ENCODE measurements at regions not wholly inside any gene's neighbourhood (a gene's known extent, or its start where the extent isn't known, plus 50 kb on each side); places are given as distances from the start of the nearest gene placed in this dataset.

DNA sequence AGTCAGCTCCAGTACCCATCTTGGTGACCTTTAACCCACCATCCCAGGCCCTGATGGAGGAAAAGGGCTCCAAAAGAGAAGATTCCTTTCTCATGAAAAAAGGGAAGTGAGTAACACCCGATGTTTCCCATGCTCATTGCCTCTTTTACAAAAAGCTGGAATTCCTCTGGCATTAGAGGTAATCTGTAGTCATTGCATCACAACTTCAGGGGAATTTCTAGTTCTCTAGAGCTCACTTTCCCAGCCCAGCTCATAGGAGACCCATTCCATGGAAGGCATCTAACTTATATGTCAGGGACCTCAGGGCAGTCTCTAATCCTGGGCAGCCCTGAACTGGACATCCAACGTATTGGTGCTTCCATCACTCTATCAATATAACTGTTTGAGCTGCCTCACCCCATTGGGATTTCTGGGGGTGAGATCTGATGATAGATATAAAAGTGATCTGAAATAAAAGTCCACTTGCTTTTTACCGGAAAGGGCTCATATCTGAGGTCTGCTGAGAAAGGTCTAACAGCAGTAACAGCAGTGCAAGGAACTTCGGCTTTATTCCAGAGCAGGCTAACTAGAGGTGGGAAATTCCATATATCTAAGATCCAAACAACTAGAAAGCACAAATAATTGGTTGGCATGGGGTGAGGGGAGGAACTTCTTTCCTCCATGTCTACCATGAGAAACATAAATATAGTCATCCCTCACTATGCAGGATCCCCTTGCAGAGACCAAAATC lies 106.1 kb downstream of the ETAA1 start:
- Mint-ChIP-seq H3K4me3 (ENCODE audit: unreplicated experiment) (no peak overlapping the region), H3K4me1 (ENCODE audit: unreplicated experiment) (no peaks in the 10 kb centered on the region), H3K36me3 (ENCODE audit: unreplicated experiment) (no peaks in the 10 kb centered on the region), H3K9me3 (ENCODE audit: unreplicated experiment) (no peaks in the 10 kb centered on the region), H3K27me3 (ENCODE audit: unreplicated experiment) (no peaks in the 10 kb centered on the region), H3K27ac (ENCODE audit: unreplicated experiment) (no peak overlapping the region)
- TF ChIP-seq, protein P1, sequence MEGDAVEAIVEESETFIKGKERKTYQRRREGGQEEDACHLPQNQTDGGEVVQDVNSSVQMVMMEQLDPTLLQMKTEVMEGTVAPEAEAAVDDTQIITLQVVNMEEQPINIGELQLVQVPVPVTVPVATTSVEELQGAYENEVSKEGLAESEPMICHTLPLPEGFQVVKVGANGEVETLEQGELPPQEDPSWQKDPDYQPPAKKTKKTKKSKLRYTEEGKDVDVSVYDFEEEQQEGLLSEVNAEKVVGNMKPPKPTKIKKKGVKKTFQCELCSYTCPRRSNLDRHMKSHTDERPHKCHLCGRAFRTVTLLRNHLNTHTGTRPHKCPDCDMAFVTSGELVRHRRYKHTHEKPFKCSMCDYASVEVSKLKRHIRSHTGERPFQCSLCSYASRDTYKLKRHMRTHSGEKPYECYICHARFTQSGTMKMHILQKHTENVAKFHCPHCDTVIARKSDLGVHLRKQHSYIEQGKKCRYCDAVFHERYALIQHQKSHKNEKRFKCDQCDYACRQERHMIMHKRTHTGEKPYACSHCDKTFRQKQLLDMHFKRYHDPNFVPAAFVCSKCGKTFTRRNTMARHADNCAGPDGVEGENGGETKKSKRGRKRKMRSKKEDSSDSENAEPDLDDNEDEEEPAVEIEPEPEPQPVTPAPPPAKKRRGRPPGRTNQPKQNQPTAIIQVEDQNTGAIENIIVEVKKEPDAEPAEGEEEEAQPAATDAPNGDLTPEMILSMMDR (IDR thresholded peaks at IDR 0.05): no peak
- DNase-seq (ENCODE audit: extremely low spot score, unreplicated experiment): no peak

- DNase-seq (ENCODE audit: extremely low spot score, unreplicated experiment): no peak
- TF ChIP-seq, protein P1 (IDR thresholded peaks at IDR 0.05): no peak
Measured at GRCh38 chr2:67510745-67511144, 113.6 kb downstream of the ETAA1 start.

GRCh38 chr2:67514515-67514914 lies 117.4 kb downstream of the ETAA1 start:
- H3K4me1 Mint-ChIP-seq (ENCODE audit: unreplicated experiment): no peaks in the 10 kb centered on the region
- no peaks in the 10 kb centered on the region for H3K36me3 Mint-ChIP-seq (ENCODE audit: unreplicated experiment)

More at GRCh38 chr2:67510745-67511144, 113.6 kb downstream of the ETAA1 start:
- no peaks in the 10 kb centered on the region for H3K36me3 Mint-ChIP-seq (ENCODE audit: unreplicated experiment)
- H3K27ac Mint-ChIP-seq (ENCODE audit: unreplicated experiment): no peak overlapping the region
- no peak overlapping the region for H3K4me3 Mint-ChIP-seq (ENCODE audit: unreplicated experiment)
- no peaks in the 10 kb centered on the region for H3K4me1 Mint-ChIP-seq (ENCODE audit: unreplicated experiment)
- no peaks in the 10 kb centered on the region for H3K27me3 Mint-ChIP-seq (ENCODE audit: unreplicated experiment)
- H3K9me3 Mint-ChIP-seq (ENCODE audit: unreplicated experiment): peaks cover 5% of the 10 kb centered on the region

GRCh38 chr2:67515056-67515455 lies 117.9 kb downstream of the ETAA1 start:
- H3K27ac Mint-ChIP-seq (ENCODE audit: unreplicated experiment): no peak overlapping the region
- no peaks in the 10 kb centered on the region for H3K4me1 Mint-ChIP-seq (ENCODE audit: unreplicated experiment)
- no peaks in the 10 kb centered on the region for H3K36me3 Mint-ChIP-seq (ENCODE audit: unreplicated experiment)
- DNase-seq (ENCODE audit: extremely low spot score, unreplicated experiment): no peak
- H3K27me3 Mint-ChIP-seq (ENCODE audit: unreplicated experiment): no peaks in the 10 kb centered on the region
- peaks cover 5% of the 10 kb centered on the region for H3K9me3 Mint-ChIP-seq (ENCODE audit: unreplicated experiment)
- TF ChIP-seq, protein P1 (IDR thresholded peaks at IDR 0.05): no peak
- H3K4me3 Mint-ChIP-seq (ENCODE audit: unreplicated experiment): no peak overlapping the region

More at GRCh38 chr2:67514515-67514914, 117.4 kb downstream of the ETAA1 start:
- Mint-ChIP-seq H3K27ac (ENCODE audit: unreplicated experiment) (no peak overlapping the region), H3K4me3 (ENCODE audit: unreplicated experiment) (no peak overlapping the region), H3K9me3 (ENCODE audit: unreplicated experiment) (peaks cover 5% of the 10 kb centered on the region), H3K27me3 (ENCODE audit: unreplicated experiment) (no peaks in the 10 kb centered on the region)
- no peak for DNase-seq (ENCODE audit: extremely low spot score, unreplicated experiment)
- TF ChIP-seq, protein P1 (IDR thresholded peaks at IDR 0.05): no peak

- no peak for DNase-seq (ENCODE audit: extremely low spot score, unreplicated experiment)
- TF ChIP-seq, protein P1 (IDR thresholded peaks at IDR 0.05): no peak
- Mint-ChIP-seq H3K27me3 (ENCODE audit: unreplicated experiment) (no peaks in the 10 kb centered on the region), H3K36me3 (ENCODE audit: unreplicated experiment) (no peaks in the 10 kb centered on the region), H3K9me3 (ENCODE audit: unreplicated experiment) (peaks cover 5% of the 10 kb centered on the region), H3K4me1 (ENCODE audit: unreplicated experiment) (no peaks in the 10 kb centered on the region), H3K27ac (ENCODE audit: unreplicated experiment) (no peak overlapping the region), H3K4me3 (ENCODE audit: unreplicated experiment) (no peak overlapping the region)
Measured at GRCh38 chr2:67515538-67515937, 118.4 kb downstream of the ETAA1 start.

All from osteocyte (in vitro differentiated cells).